HG02884 (cell line): ENCODE measurements at regions not wholly inside any gene's neighbourhood (a gene's known extent, or its start where the extent isn't known, plus 50 kb on each side); places are given as distances from the start of the nearest gene placed in this dataset.

Experiments used
- ATAC-seq: cut with Tn5 transposase; IDR thresholded peaks from one replicate; pipeline ENCODE4 v1.9.1; 2021; ENCODE audit warnings: mild to moderate bottlenecking, moderate library complexity; ENCODE audit not compliant: unreplicated experiment

DNA sequence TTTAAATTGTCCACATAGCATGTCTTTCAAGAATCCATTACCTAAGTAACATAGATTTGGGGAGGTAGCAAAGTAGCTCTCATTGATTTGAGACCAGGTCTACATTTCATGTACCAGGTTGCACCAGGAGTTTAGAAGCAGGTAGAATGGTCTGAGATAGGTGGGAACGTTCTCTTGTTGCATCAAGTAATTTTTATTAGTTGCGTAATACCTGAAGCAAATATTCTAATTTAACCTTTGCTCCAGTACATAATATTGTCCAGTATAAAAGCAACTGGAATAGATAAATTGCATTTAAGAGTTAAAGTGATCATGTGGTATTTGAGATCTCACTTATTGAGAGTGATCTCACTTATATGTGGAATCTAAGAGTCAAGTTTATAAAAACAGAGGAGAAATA is 597.1 kb upstream of the PRMT6 start:
- ATAC-seq = no peak

- no peak for ATAC-seq
Measured at GRCh38 chr1:106465666-106466065, 590.8 kb upstream of the PRMT6 start.

GRCh38 chr1:106480629-106481028 is 575.8 kb upstream of the PRMT6 start:
- no peak for ATAC-seq

DNA sequence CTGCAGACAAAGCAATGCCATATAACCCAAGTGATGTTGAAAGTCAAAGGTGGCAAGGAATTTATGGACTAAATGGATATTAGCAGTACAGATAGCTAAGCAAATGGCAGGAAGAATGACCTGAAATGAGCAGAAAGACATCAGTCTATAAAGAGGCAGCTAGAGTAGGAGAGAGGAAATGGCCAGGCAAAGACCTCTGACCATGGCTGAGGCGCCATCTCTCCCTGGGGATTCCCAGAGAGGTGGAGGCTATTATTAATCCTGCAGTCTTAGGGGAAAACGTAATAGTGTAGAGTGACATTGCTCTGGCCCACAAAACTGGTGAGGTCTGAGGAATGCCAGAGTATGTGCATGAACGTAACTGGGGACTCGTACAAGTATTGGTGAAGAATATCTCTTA is 563.6 kb upstream of the PRMT6 start:
- no peak for ATAC-seq

- no peak for ATAC-seq
Measured at GRCh38 chr1:106494646-106495045, 561.8 kb upstream of the PRMT6 start.

GRCh38 chr1:106498238-106498637 is 558.2 kb upstream of the PRMT6 start:
- ATAC-seq = no peak

DNA sequence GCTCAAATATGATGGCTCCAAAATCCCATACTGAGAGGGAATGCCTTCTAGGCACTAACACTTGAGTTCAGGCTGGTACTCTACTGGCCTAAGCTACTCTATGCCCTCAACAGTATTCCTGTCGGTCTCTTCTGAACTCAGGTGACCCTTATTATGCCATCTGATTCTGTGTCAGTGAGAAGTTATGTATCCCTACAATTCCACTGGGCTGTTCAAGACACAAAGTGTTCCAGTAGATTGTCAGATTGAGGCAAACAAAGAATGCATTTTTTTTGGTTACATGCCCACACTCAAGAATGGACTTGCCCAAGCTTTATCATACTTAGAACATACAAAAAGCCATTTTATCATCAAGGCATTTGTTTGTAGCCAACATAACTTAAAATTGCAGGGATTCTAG is 553.8 kb upstream of the PRMT6 start:
- no peak for ATAC-seq

DNA sequence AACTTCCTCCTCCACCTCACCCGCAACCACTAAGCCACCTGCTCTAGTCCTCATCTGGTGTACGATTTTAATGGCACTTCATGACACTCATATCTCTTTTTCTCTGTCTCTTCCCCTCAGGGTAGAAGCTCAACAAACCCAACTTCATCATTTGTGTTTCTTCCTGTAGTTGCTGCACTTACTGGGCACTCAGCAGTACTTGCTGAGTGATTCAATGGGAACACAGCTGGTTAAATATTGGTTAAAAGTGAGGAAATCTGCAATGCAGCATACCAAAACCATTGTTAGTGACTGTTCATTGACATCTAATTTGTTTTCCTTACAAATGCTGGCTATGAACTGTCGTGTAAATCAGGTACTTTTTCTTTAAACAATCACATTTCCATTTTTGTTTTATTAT is 541.1 kb upstream of the PRMT6 start:
- ATAC-seq = no peak

GRCh38 chr1:106517224-106517623 is 539.2 kb upstream of the PRMT6 start:
- no peak for ATAC-seq

- no peak for ATAC-seq
Measured at GRCh38 chr1:106523497-106523896, 533.0 kb upstream of the PRMT6 start.

DNA sequence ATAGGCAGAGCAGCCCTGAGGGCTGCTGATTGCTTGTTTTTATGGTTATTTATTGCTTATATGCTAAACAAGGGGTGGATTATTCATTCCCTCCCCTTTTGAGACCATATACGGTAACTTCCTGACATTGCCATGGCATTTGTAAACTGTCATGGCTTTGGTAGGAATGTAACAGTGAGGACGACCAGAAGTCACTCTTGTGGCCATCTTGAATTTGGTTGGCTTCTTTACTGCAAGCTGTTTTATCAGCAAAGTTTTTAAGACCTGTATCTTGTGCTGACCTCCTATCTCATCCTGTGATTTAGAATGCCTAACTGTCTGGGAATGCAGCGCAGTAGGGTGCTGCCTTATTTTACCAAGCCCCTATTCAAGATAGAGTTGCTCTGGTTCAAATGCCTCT is 531.8 kb upstream of the PRMT6 start:
- ATAC-seq = no peak

- ATAC-seq = no peak
Measured at GRCh38 chr1:106526650-106527049, 529.8 kb upstream of the PRMT6 start.

- no peak for ATAC-seq
Measured at GRCh38 chr1:106534612-106535011, 521.9 kb upstream of the PRMT6 start.

- ATAC-seq = no peak
Measured at GRCh38 chr1:106536741-106537140, 519.7 kb upstream of the PRMT6 start.

- ATAC-seq = no peak
Measured at GRCh38 chr1:106548726-106549125, 507.7 kb upstream of the PRMT6 start.

DNA sequence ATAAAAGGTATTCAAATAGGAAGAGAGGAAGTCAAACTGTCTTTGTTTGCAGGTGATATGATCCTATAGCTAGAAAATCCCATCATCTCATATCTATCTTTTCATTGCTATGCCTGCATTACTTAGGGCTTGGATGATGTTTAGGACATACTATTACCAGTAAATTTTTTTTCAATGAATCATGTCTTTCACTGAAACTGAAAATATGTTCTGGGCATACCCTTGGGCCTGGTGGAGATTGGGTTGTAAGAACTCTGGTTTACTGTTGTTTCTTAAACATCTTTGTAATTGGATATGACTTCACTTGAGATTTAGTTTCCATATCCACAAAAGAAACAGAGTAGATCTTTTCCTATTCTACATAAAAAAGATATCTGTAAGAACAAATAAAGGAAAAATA is 502.2 kb upstream of the PRMT6 start:
- ATAC-seq = no peak

DNA sequence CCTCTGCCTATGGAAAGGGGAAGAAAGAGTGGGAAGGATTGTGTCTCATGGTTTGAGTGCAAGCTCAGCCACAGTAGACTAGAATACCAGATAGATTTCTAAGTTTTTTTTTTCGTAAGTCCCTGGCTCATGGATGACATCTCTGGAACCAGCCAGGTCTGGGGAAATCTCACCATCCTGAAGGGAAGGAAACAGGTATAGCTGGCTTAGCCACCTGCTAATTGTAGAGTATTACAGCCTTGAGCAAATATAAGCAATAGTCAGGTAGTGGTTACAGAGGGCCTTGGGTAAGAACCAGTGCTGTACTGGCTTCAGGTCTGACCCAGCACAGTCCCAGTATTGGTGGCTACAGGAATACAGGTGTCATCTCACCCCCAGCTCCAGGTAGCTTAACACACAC is 500.9 kb upstream of the PRMT6 start:
- no peak for ATAC-seq

- ATAC-seq = no peak
Measured at GRCh38 chr1:106564192-106564591, 492.3 kb upstream of the PRMT6 start.

- ATAC-seq = no peak
Measured at GRCh38 chr1:106568201-106568974, 488.1 kb upstream of the PRMT6 start.

- no peak for ATAC-seq
Measured at GRCh38 chr1:106571109-106571508, 485.4 kb upstream of the PRMT6 start.

GRCh38 chr1:106584107-106584506 is 472.4 kb upstream of the PRMT6 start:
- no peak for ATAC-seq

DNA sequence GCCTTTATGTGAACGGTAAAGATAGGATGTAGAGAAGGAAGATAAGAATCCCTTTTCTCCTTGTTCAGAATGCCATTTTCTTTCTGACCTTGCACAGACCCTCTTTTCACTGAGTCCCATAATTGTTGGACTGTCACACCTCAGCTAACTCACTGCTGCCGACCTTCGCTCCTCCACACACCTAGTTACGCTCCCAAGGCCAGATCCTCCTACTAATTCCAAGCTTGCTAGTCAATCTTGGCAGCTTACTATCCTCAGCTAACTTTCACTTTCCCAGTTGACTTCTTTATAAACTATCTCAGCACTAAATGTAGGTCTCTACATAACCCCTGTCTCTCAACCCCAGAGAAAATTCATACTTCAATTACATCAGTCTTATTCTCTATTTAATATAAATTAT is 471.8 kb upstream of the PRMT6 start:
- no peak for ATAC-seq

DNA sequence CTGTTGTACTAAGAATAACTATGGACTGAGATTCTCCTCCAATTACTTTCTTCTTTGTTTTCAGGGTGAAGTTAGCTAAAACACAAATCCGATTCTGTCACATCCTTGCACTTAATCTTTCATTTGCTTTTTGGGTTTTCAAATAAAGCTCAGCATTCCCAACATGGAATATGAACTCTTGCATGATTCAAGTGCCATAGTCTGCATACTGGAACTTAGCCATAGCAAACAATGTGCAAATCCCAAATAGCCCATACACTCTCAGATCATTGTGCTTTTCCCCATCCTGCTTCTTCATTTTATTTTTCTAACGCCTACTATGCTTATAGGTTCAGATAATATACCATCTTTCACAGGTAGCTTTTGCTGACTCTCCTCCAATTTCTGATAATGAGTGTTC is 455.8 kb upstream of the PRMT6 start:
- ATAC-seq = no peak
